ENCODE measurements at regions not wholly inside any gene's neighbourhood (a gene's known extent, or its start where the extent isn't known, plus 50 kb on each side); places are given as distances from the start of the nearest gene placed in this dataset.

GRCh38 chr3:109478614-109479013 lies 141.3 kb upstream of the DPPA4 start:
- Histone ChIP-seq H3K23me2 (ENCODE audit: insufficient read length, low read depth, low read length, poor library complexity, severe bottlenecking) (no peaks in the 10 kb centered on the region), H3K79me1 (ENCODE audit: insufficient read depth, low read depth, low read length, poor library complexity, severe bottlenecking) (no peaks in the 10 kb centered on the region), H2BK120ac (ENCODE audit: low read depth, low read length, poor library complexity, severe bottlenecking) (no peak overlapping the region), H3K14ac (ENCODE audit: insufficient read depth, low read length) (no peak overlapping the region), H3K27me3 (ENCODE audit: insufficient read depth, low read length) (no peaks in the 10 kb centered on the region), H3K9me3 (ENCODE audit: control insufficient read depth, low read depth, low read length) (no peaks in the 10 kb centered on the region), H3K4me2 (ENCODE audit: insufficient read depth, insufficient read length, low read length) (no peak overlapping the region), H3K18ac (ENCODE audit: insufficient read length, low read depth, low read length) (no peak overlapping the region), H2AFZ (ENCODE audit: low read length) (no peak overlapping the region), H2AK5ac (ENCODE audit: insufficient read length, low read length) (peak overlapping the region; percentile 75), H3K9ac (ENCODE audit: extremely low read depth, insufficient read length, low read length) (no peak overlapping the region), H3K27ac (ENCODE audit: insufficient read length, low read depth, low read length) (no peak overlapping the region), H3K23ac (ENCODE audit: insufficient read length, low read depth, low read length) (no peak overlapping the region), H2BK15ac (ENCODE audit: low read depth, low read length) (no peak overlapping the region), H4K20me1 (ENCODE audit: control insufficient read depth, insufficient read depth, insufficient read length) (no peaks in the 10 kb centered on the region), H4K5ac (ENCODE audit: insufficient read length, low read depth, low read length) (no peak overlapping the region), H4K8ac (replicated peaks; ENCODE audit: insufficient read length, low read depth, low read length) (no peak overlapping the region), H3K4ac (ENCODE audit: low read depth, low read length) (no peak overlapping the region), H4K91ac (ENCODE audit: insufficient read length, low read depth, low read length) (no peak overlapping the region), H3K79me2 (ENCODE audit: insufficient read depth, low read length) (no peaks in the 10 kb centered on the region), H3T11ph (ENCODE audit: low read length) (no peak overlapping the region), H2BK20ac (ENCODE audit: low read depth, low read length, poor library complexity, severe bottlenecking) (no peak overlapping the region), H2BK12ac (ENCODE audit: insufficient read length, low read depth, low read length) (no peak overlapping the region), H2BK5ac (ENCODE audit: insufficient read length, low read length) (no peak overlapping the region), H3K56ac (ENCODE audit: insufficient read length, low read depth, low read length) (no peak overlapping the region), H3K4me1 (ENCODE audit: insufficient read depth, low read length) (no peaks in the 10 kb centered on the region)
- TF ChIP-seq CTCF (conservative IDR thresholded peaks at IDR 0.05), result no peak
- no peaks in the 10 kb centered on the region for H3K27me3 Mint-ChIP-seq (ENCODE audit: low read depth)
- no CpG with 5 or more reads among the region's 1 CpG for WGBS (ENCODE audit: extremely low coverage, insufficient read length, low lambda C conversion rate)
- peak overlapping the region in 1 of 3 experiments; percentile 71; a peak in 2 of 7 replicates for H3K27ac Mint-ChIP-seq
- no peak for DNase-seq
- H3K4me1 Mint-ChIP-seq, result peaks cover 8 to 12% of the 10 kb centered on the region in 2 experiments
- no peak overlapping the region for H3K4me3 Mint-ChIP-seq
- no peaks in the 10 kb centered on the region for H3K9me3 Mint-ChIP-seq
- H3K36me3 Mint-ChIP-seq (ENCODE audit: insufficient read depth in 1 of 3, low read depth in 3 of 3), result no peaks in the 10 kb centered on the region

Measured in H9 (cell line).